ENCODE measurements at regions not wholly inside any gene's neighbourhood (a gene's known extent, or its start where the extent isn't known, plus 50 kb on each side); places are given as distances from the start of the nearest gene placed in this dataset.
"Not testable (repeated sequence)": the region's sequence is repeated elsewhere in the genome, so short reads cannot be mapped to it uniquely, and the experiment has no call there.

GRCh38 chr7:35918217-35918616 is 117.4 kb downstream of the SEPTIN7 start:
- H3K27ac ChIP-seq (ENCODE audit: insufficient read depth, low read length); ATAC-seq (ENCODE audit: low read depth); H3K9me1 ChIP-seq (ENCODE audit: insufficient read depth, low read length); H3K56ac ChIP-seq (ENCODE audit: extremely low read depth, insufficient read depth, low read length); in situ Hi-C loops (cut with MboI; ENCODE audit: low sequenced_read_pairs); H3K4ac ChIP-seq (ENCODE audit: low read depth, low read length); H3K27me3 ChIP-seq (ENCODE audit: control insufficient read depth, insufficient read depth, low read length); H3K18ac ChIP-seq (ENCODE audit: low read depth, low read length); H2BK15ac ChIP-seq (ENCODE audit: low read depth, low read length); H3K23ac ChIP-seq (ENCODE audit: low read depth, low read length); H4K20me1 ChIP-seq (ENCODE audit: insufficient read depth, low read length); H4K5ac ChIP-seq (ENCODE audit: low read depth, low read length); dilution Hi-C loops (cut with HindIII; ENCODE audit: low sequenced_read_pairs, unreplicated experiment); H3K9ac ChIP-seq (ENCODE audit: low read depth, low read length); H4K91ac ChIP-seq (ENCODE audit: insufficient read depth, low read depth, low read length); POLR2A ChIA-PET (ENCODE audit: unreplicated experiment); BruUV-seq (replicated peaks); H2AK5ac ChIP-seq (ENCODE audit: low read depth, low read length); H3K9me3 ChIP-seq (ENCODE audit: control insufficient read depth, insufficient read depth, low read length); H3K4me1 ChIP-seq (ENCODE audit: control insufficient read depth, insufficient read depth, low read length); H2AFZ ChIP-seq (replicated peaks; ENCODE audit: low read length, poor library complexity); H4K8ac ChIP-seq (ENCODE audit: low read depth in 2 of 2, low read length in 2 of 2); H3K36me3 ChIP-seq (ENCODE audit: control insufficient read depth, insufficient read depth, low read length); H2BK5ac ChIP-seq (ENCODE audit: low read depth, low read length, poor library complexity, severe bottlenecking); DNase-seq; H2AK9ac ChIP-seq (replicated peaks; ENCODE audit: low read depth, low read length, poor library complexity); H3K4me3 ChIP-seq (ENCODE audit: insufficient read depth, low read depth, low read length); H2BK20ac ChIP-seq (ENCODE audit: low read depth, low read length); H3K4me2 ChIP-seq (ENCODE audit: low read depth, low read length); H2BK120ac ChIP-seq (ENCODE audit: low read depth, low read length); CTCF ChIA-PET; H3K14ac ChIP-seq (replicated peaks; ENCODE audit: low read depth, low read length); H3K79me1 ChIP-seq (ENCODE audit: low read depth in 1 of 2, low read length in 2 of 2); intact Hi-C loops (cut with micrococcal nuclease): not testable (repeated sequence)
- whole genome bisulfite sequencing, 2 experiments (ENCODE audit: extremely low coverage in 2 of 2, insufficient read length in 1 of 2): no CpG with 5 or more reads among the region's 10 CpGs

- H3K79me1 ChIP-seq (ENCODE audit: low read depth in 1 of 2, low read length in 2 of 2); H3K23ac ChIP-seq (ENCODE audit: low read depth, low read length); H3K36me3 ChIP-seq (ENCODE audit: control insufficient read depth, insufficient read depth, low read length); dilution Hi-C loops (cut with HindIII; ENCODE audit: low sequenced_read_pairs, unreplicated experiment); H3K27me3 ChIP-seq (ENCODE audit: control insufficient read depth, insufficient read depth, low read length); BruUV-seq (replicated peaks); H3K4me2 ChIP-seq (ENCODE audit: low read depth, low read length); CTCF ChIA-PET; H4K20me1 ChIP-seq (ENCODE audit: insufficient read depth, low read length); H4K91ac ChIP-seq (ENCODE audit: insufficient read depth, low read depth, low read length); H3K4me1 ChIP-seq (ENCODE audit: control insufficient read depth, insufficient read depth, low read length); H3K9me3 ChIP-seq (ENCODE audit: control insufficient read depth, insufficient read depth, low read length); H2BK5ac ChIP-seq (ENCODE audit: low read depth, low read length, poor library complexity, severe bottlenecking); H3K56ac ChIP-seq (ENCODE audit: extremely low read depth, insufficient read depth, low read length); H2AK9ac ChIP-seq (replicated peaks; ENCODE audit: low read depth, low read length, poor library complexity); H3K4me3 ChIP-seq (ENCODE audit: insufficient read depth, low read depth, low read length); H2AK5ac ChIP-seq (ENCODE audit: low read depth, low read length); H3K4ac ChIP-seq (ENCODE audit: low read depth, low read length); H4K8ac ChIP-seq (ENCODE audit: low read depth in 2 of 2, low read length in 2 of 2); H2AFZ ChIP-seq (replicated peaks; ENCODE audit: low read length, poor library complexity); H2BK20ac ChIP-seq (ENCODE audit: low read depth, low read length); H2BK15ac ChIP-seq (ENCODE audit: low read depth, low read length); intact Hi-C loops (cut with micrococcal nuclease); H3K14ac ChIP-seq (replicated peaks; ENCODE audit: low read depth, low read length); DNase-seq; ATAC-seq (ENCODE audit: low read depth); H3K9ac ChIP-seq (ENCODE audit: low read depth, low read length); POLR2A ChIA-PET (ENCODE audit: unreplicated experiment); H3K27ac ChIP-seq (ENCODE audit: insufficient read depth, low read length); H4K5ac ChIP-seq (ENCODE audit: low read depth, low read length); H3K18ac ChIP-seq (ENCODE audit: low read depth, low read length); H2BK120ac ChIP-seq (ENCODE audit: low read depth, low read length); H3K9me1 ChIP-seq (ENCODE audit: insufficient read depth, low read length): not testable (repeated sequence)
- in situ Hi-C loops (cut with MboI; ENCODE audit: low sequenced_read_pairs): loop anchor here (10.0 kb wide), 1 partner anchor 55 kb away; no protein-coding TSS in a partner anchor
- WGBS, 2 experiments (ENCODE audit: extremely low coverage in 2 of 2, insufficient read length in 1 of 2): 50% methylated on average over 2 of the region's 6 CpGs; no CpG with 5 or more reads in 1 of the 2 experiments
Measured at GRCh38 chr7:35919607-35920006, 118.8 kb downstream of the SEPTIN7 start.
